HL-60 (cell line): ENCODE measurements at regions not wholly inside any gene's neighbourhood (a gene's known extent, or its start where the extent isn't known, plus 50 kb on each side); places are given as distances from the start of the nearest gene placed in this dataset.

ENCODE experiments used
- CTCF ChIP-seq: IDR thresholded peaks from one replicate; pipeline ENCODE4 v1.5.1; 2011; ENCODE audit warnings: low read length, control low read depth, inconsistent platforms; ENCODE audit not compliant: insufficient read depth
- GABPA ChIP-seq: IDR thresholded peaks from 2 replicates; pipeline ENCODE4 v1.6.1; 2012; ENCODE audit warnings: low read depth
- POLR2AphosphoS5 ChIP-seq: IDR thresholded peaks from 2 replicates; pipeline ENCODE4 v1.6.1; 2012; ENCODE audit warnings: low read depth
- SPI1 ChIP-seq: IDR thresholded peaks from 2 replicates; pipeline ENCODE4 v1.6.1; 2012; ENCODE audit warnings: low read depth, mild to moderate bottlenecking, borderline replicate concordance
- TF ChIP-seq, protein P1 (sequence below): IDR thresholded peaks from 2 replicates; pipeline ENCODE4 v1.6.1; 2012; ENCODE audit warnings: low read depth; ENCODE audit not compliant: insufficient replicate concordance

- TF ChIP-seq POLR2AphosphoS5 (no peak), CTCF (no peak), SPI1 (no peak), GABPA (no peak)
- TF ChIP-seq, protein P1, sequence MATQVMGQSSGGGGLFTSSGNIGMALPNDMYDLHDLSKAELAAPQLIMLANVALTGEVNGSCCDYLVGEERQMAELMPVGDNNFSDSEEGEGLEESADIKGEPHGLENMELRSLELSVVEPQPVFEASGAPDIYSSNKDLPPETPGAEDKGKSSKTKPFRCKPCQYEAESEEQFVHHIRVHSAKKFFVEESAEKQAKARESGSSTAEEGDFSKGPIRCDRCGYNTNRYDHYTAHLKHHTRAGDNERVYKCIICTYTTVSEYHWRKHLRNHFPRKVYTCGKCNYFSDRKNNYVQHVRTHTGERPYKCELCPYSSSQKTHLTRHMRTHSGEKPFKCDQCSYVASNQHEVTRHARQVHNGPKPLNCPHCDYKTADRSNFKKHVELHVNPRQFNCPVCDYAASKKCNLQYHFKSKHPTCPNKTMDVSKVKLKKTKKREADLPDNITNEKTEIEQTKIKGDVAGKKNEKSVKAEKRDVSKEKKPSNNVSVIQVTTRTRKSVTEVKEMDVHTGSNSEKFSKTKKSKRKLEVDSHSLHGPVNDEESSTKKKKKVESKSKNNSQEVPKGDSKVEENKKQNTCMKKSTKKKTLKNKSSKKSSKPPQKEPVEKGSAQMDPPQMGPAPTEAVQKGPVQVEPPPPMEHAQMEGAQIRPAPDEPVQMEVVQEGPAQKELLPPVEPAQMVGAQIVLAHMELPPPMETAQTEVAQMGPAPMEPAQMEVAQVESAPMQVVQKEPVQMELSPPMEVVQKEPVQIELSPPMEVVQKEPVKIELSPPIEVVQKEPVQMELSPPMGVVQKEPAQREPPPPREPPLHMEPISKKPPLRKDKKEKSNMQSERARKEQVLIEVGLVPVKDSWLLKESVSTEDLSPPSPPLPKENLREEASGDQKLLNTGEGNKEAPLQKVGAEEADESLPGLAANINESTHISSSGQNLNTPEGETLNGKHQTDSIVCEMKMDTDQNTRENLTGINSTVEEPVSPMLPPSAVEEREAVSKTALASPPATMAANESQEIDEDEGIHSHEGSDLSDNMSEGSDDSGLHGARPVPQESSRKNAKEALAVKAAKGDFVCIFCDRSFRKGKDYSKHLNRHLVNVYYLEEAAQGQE = no peak
These were observed 179.1 kb upstream of the ISX start for GRCh38 chr22:34886812-34887211.
